ENCODE measurements at regions not wholly inside any gene's neighbourhood (a gene's known extent, or its start where the extent isn't known, plus 50 kb on each side); places are given as distances from the start of the nearest gene placed in this dataset.
A peak's percentile ranks its signal among the peaks of the same experiment; 100 is the strongest.
"Not testable (repeated sequence)": the region's sequence is repeated elsewhere in the genome, so short reads cannot be mapped to it uniquely, and the experiment has no call there.

- DNase-seq (ENCODE audit: low spot score), result no peak
Measured at GRCh38 chr2:57437077-57437476, 609.5 kb upstream of the VRK2 start.

- DNase-seq (ENCODE audit: low spot score), result no peak
Measured at GRCh38 chr2:57440437-57440836, 606.2 kb upstream of the VRK2 start.

- no peak for DNase-seq (ENCODE audit: low spot score)
Measured at GRCh38 chr2:57443086-57443485, 603.5 kb upstream of the VRK2 start.

GRCh38 chr2:57443973-57444521 is 602.6 kb upstream of the VRK2 start:
- peak; percentile 16 for DNase-seq (ENCODE audit: low spot score)

GRCh38 chr2:57444752-57445430 is 601.7 kb upstream of the VRK2 start:
- DNase-seq (ENCODE audit: low spot score), result peak; percentile 8

GRCh38 chr2:57448816-57449215 is 597.8 kb upstream of the VRK2 start:
- DNase-seq (ENCODE audit: low spot score), result no peak

GRCh38 chr2:57450170-57450569 is 596.4 kb upstream of the VRK2 start:
- DNase-seq (ENCODE audit: low spot score), result peak; percentile 8

- no peak for DNase-seq (ENCODE audit: low spot score)
Measured at GRCh38 chr2:57452634-57453033, 594.0 kb upstream of the VRK2 start.

- DNase-seq (ENCODE audit: low spot score), result no peak
Measured at GRCh38 chr2:57453945-57454344, 592.7 kb upstream of the VRK2 start.

GRCh38 chr2:57460396-57461276 is 586.0 kb upstream of the VRK2 start:
- DNase-seq (ENCODE audit: low spot score), result no peak

- DNase-seq (ENCODE audit: low spot score), result no peak
Measured at GRCh38 chr2:57461624-57462023, 585.0 kb upstream of the VRK2 start.

- no peak for DNase-seq (ENCODE audit: low spot score)
Measured at GRCh38 chr2:57465067-57465466, 581.5 kb upstream of the VRK2 start.

- no peak for DNase-seq (ENCODE audit: low spot score)
Measured at GRCh38 chr2:57465967-57466366, 580.6 kb upstream of the VRK2 start.

GRCh38 chr2:57475391-57475790 is 571.2 kb upstream of the VRK2 start:
- no peak for DNase-seq (ENCODE audit: low spot score)

GRCh38 chr2:57479981-57480380 is 566.6 kb upstream of the VRK2 start:
- DNase-seq (ENCODE audit: low spot score), result no peak

GRCh38 chr2:57488061-57488460 is 558.5 kb upstream of the VRK2 start:
- no peak for DNase-seq (ENCODE audit: low spot score)

GRCh38 chr2:57490741-57491140 is 555.9 kb upstream of the VRK2 start:
- no peak for DNase-seq (ENCODE audit: low spot score)

- DNase-seq (ENCODE audit: low spot score), result no peak
Measured at GRCh38 chr2:57491213-57491612, 555.4 kb upstream of the VRK2 start.

- DNase-seq (ENCODE audit: low spot score), result not testable (repeated sequence)
Measured at GRCh38 chr2:57493966-57494365, 552.6 kb upstream of the VRK2 start.

GRCh38 chr2:57497489-57498096 is 549.0 kb upstream of the VRK2 start:
- DNase-seq (ENCODE audit: low spot score), result peak; percentile 13

GRCh38 chr2:57504787-57505186 is 541.8 kb upstream of the VRK2 start:
- DNase-seq (ENCODE audit: low spot score), result no peak

- DNase-seq (ENCODE audit: low spot score), result no peak
Measured at GRCh38 chr2:57509189-57509588, 537.4 kb upstream of the VRK2 start.

- DNase-seq (ENCODE audit: low spot score), result no peak
Measured at GRCh38 chr2:57510704-57511103, 535.9 kb upstream of the VRK2 start.

All from hepatic stellate cell (primary cell).